ENCODE measurements at regions not wholly inside any gene's neighbourhood (a gene's known extent, or its start where the extent isn't known, plus 50 kb on each side); places are given as distances from the start of the nearest gene placed in this dataset.

DNA sequence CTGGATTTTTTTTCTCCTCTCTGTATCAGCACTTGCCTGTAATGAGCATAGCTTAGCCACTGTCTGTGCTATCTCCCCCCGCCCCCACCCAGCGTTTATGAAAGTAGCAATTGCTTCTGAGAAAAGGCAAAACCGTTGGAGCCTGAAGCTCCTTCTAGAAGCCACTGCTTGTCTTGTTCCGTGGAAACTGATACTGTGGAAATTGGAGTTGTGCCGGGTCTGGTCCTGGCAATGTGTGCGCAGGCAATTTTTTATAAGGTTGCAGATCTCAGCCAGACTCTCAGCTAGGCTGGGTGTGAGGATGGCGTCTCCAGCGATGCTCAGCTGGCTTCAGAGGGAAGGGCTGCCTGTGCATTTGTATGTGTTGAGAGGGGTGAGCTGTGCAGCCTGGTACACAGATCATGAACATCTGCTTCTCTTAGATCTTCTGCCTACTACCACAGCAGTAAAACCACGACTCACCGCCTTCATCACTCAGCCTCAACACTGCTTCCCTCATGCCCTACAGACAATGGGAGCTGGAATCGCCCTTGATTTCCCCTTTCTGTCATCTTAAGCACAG is 72.4 kb upstream of the GTSF1L start:
- no peak for DNase-seq

DNA sequence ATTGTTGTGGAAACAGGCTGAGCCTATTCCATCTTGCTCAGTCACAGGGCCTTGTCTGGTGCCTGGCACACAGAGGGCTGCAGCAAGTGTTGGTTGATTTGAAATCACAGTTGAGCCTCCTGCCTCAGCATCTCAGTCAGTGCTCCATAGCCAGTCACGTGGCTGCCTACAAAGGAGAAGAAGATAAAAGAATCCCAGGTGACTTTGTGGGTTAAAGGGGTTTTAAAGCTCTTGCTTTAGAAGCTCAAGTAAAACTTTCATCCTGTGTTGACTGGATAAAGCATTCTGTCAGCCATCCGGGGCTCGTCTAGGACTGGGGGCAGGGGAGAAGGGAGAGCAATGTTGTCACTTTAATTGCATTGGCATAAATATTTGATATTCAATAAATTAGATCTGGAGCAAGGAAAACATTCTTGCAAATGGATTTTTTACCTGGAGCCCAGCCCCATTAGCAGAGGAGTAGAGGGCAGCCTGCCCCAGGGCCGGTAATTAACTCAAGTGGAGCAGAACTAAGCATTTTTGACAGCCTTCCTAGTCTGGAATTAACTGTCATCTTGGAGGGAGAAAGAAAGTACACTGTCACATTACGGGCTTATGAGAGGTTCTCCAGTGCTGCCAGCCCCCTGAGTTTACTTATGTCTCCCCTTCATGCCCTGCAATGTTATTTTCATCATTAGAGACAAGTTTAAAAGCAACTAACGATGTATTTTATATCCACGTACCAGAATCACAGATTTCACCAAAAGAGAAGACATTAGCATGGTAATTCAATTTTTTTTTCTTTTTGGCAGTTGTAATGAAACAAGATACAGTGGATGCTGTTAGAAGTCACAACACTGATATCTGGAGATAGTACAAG is 71.7 kb upstream of the GTSF1L start:
- DNase-seq: peak; percentile 10

DNA sequence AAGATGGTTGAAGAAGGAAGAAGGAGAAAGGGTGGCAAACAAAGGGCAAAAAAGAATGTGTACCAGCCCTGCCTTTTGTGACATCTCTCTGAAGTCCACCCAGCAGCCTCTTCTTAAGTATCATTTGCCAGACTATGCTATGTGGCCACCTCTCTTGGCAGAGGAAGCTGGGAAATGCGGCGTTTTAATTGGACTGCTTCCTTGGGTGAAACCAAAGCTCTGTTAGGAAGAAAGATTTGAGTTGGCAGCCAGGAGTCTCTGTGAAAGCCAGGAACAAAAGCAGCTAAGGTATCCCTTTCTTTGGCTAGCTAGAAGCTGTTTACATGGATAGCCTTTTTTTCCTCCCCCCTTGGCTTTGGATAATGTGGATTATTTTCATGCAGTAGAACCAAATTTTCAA is 67.5 kb upstream of the GTSF1L start:
- DNase-seq: no peak

DNA sequence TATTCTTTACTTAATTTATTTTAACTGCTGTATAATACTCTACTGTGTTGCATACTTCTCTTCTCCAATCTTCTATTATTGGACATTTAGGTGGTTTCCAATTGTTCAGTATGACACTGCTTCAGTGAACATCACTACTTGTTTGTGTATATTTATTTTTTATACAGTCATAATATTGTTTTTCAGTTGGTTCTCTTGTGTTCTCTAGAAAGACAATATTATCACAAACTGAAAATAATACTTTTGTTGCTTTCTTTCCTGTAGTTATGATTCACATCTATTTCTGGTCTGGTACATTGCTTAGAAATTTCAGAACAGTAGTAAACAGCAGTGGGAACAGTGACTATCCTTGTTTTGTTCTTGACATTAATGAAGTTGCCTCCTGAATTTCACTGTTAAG is 62.8 kb upstream of the GTSF1L start:
- no peak for DNase-seq

DNA sequence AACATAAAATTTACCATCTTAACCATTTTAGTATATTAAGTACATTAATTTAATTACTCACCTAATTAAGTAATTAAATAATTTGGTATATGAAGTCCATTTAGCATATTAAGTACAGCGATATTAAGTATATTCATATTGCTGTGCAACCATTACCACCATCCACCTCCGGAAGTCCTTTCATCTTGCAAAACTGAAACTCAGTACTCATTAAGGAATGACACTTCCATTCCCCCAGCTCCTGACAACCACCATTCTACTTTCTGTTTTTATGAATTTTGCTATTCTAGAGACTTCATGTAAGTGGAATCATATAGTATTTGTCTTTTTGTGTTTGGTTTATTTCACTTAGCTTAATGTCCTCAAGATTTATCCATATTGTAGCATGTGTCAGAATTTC is 61.1 kb upstream of the GTSF1L start:
- DNase-seq: no peak

DNA sequence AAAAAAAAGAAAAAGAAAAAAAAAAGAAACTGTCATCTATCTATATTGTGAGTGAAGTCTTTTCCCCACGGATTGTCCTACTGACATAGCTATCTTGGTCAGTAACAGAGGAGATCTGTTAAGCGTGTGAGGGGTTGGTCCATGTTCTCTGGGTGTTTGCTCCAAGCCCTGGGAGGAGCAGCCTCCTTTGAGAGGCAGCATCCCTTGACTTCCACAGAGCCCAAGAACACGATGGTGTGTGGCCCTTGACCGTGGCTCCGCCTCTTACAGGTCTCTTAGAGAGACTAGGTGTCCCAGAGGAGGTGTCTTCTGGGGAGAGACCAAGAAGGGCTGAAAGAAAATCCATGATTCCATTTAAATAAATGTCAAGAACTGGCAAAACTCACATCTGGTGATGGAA is 60.1 kb upstream of the GTSF1L start:
- DNase-seq: no peak

DNA sequence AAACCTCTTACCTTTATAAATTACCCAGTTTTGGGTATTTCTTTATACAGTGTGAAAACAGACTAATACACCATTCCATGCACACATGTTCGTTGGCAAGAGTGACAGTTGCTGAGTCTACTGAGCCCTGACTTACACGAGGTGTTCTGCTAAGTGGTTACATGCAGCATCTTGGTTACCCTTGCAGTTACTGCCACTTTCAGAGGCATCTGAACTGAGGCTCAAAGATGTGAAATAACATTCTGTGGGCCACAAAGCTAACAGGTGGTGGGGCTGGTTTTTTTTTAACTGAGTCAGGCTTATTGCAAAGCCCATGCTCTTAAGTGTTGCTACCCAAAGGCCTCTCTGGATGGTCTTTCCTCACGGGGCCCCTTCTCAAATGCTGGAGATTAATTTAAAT is 54.4 kb upstream of the GTSF1L start:
- DNase-seq: no peak

DNA sequence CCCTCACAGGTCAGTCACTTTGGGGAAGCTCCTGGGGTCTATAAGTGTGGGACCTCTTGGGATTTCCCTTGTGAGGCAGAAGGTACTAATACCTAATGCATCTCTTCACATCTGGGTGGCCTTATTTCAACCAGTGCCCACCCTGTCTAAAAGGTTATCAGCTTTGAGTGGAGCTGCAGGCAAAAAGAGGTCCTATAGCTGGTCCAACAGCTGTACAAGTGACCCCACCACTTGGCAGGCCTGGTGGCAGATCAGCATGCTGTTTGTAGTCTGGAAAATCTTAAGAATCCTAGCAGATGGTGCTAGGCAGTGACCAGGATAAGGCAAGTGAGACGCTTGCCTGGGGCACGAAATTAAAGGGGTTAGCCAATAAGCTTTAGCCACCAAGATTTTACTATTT is 51.6 kb upstream of the GTSF1L start:
- DNase-seq: no peak

DNA sequence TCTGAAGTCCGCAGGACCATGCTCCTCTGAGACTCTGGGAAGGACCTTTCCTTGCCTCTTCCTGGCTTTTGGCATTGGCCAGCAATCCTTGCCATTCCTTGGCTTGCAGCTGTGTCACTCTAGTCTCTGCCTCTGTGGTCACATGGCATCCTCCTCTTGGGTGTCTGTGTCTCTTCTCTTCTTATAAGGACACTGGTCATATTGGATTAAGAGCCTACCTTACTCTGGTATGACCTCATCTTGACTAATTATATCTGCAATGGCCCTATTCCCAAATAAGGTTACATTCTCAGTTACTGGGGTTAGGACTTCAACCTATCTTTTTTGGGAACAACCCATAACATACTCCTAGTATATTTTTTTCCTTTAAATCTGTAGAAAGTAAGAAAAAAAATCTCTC is 49.9 kb upstream of the GTSF1L start:
- no peak for DNase-seq
